Colonic mucosa (tissue), 4 donors: ENCODE measurements at regions not wholly inside any gene's neighbourhood (a gene's known extent, or its start where the extent isn't known, plus 50 kb on each side); places are given as distances from the start of the nearest gene placed in this dataset.

Source experiments
- DNase-seq: peaks from one replicate; pipeline ENCODE4 v3.0.0-alpha.2; 2020
- H3K27ac ChIP-seq: fragments of 200-600 bp; one replicate; pipeline ENCODE4 v1.8.0; 2021
- H3K27me3 ChIP-seq: fragments of 200-600 bp; one replicate; pipeline ENCODE4 v1.8.0; 2021
- H3K36me3 ChIP-seq: fragments of 200-600 bp; one replicate; pipeline ENCODE4 v1.8.0; 2021
- H3K4me1 ChIP-seq: fragments of 200-600 bp; one replicate; pipeline ENCODE4 v1.8.0; 2021; ENCODE audit warnings: mild to moderate bottlenecking
- H3K4me3 ChIP-seq: fragments of 200-600 bp; one replicate; pipeline ENCODE4 v1.8.0; 2021
- H3K9ac ChIP-seq, 2 donors: one replicate each; pipeline ENCODE4 v1.7.0; 2013; ENCODE audit warnings: control low read depth in 2 of 2, low read depth in 2 of 2, low read length in 2 of 2
- H3K9me3 ChIP-seq: fragments of 200-600 bp; one replicate; pipeline ENCODE4 v1.8.0; 2021
- intact Hi-C: fragments of 100-400 bp; cut with DNase I; formaldehyde crosslinking; loops from one replicate; pipeline ENCODE4 v1.14.1; 2022
- TF ChIP-seq, protein P1 (sequence below): fragments of 200-600 bp; IDR thresholded peaks from one replicate; pipeline ENCODE4 v1.8.0; 2022; ENCODE audit warnings: antibody characterized with exemption, mild to moderate bottlenecking
- donor health status: healthy.
- donor health status: DM: no; HTN: no; CAD: no.
- donor health status: DM: no; HTN: no; CAD: no.

DNA sequence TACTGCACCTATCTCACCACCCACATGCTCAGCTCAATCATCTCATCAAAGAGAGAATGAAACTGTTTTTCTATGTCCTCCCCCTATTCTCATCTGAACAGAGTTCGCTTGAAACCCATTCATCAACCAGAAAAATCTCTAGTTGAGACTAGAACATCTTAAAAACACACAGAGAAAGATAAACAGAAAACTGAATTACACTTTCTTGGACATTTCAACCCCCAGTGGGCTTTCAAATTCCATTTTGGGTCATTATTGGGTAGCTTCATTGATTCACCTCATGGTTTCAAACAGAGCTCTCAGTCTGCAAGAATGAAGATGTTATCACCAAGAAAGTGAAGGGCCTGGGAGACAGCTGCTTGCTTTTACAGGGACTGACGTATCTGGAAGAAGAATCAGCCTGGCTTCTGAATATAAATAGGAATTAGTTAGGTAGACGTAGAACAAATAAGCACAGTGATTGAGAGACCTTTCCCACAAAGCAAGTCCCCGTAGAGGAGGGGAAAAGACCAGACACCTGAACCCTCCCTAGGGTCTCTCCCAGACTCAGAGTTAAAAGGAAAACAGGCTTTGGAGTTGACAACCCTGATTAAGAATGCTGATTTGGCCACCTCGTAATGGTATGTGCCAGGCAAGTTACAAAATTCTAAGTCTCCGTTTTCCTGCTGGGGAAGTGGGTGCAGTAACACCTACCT, 155.7 kb downstream of the BBOX1 start:
- DNase-seq: no peak
- intact Hi-C loops: no loop called here
- H3K36me3 ChIP-seq: no peaks in the 10 kb centered on the region
- no peaks in the 10 kb centered on the region for H3K9me3 ChIP-seq
- TF ChIP-seq, protein P1, sequence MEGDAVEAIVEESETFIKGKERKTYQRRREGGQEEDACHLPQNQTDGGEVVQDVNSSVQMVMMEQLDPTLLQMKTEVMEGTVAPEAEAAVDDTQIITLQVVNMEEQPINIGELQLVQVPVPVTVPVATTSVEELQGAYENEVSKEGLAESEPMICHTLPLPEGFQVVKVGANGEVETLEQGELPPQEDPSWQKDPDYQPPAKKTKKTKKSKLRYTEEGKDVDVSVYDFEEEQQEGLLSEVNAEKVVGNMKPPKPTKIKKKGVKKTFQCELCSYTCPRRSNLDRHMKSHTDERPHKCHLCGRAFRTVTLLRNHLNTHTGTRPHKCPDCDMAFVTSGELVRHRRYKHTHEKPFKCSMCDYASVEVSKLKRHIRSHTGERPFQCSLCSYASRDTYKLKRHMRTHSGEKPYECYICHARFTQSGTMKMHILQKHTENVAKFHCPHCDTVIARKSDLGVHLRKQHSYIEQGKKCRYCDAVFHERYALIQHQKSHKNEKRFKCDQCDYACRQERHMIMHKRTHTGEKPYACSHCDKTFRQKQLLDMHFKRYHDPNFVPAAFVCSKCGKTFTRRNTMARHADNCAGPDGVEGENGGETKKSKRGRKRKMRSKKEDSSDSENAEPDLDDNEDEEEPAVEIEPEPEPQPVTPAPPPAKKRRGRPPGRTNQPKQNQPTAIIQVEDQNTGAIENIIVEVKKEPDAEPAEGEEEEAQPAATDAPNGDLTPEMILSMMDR: no peak
- no peaks in the 10 kb centered on the region for H3K4me1 ChIP-seq
- H3K27ac ChIP-seq: no peak overlapping the region
- H3K27me3 ChIP-seq: no peaks in the 10 kb centered on the region
- no peak overlapping the region for H3K9ac ChIP-seq
- no peak overlapping the region for H3K4me3 ChIP-seq

DNA sequence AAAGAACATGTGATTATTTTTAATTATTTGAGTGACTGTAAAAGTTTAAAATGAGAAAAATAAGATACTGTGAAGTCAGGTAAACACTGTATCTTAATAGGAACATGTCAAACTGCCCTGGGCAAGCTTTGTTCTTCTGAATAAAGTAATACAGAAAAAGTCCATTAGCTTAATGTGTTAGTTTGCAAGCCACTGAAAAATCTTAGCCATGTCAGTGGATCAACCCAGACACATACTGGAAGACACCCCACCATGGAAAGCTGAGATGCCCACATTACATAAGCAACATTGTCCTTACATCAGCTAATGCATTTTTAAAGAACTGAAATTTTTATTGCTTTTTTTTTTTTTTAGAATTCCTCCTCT, 155.2 kb downstream of the BBOX1 start:
- Histone ChIP-seq H3K27ac (no peak overlapping the region), H3K9ac (no peak overlapping the region), H3K9me3 (no peaks in the 10 kb centered on the region), H3K36me3 (no peaks in the 10 kb centered on the region), H3K4me3 (no peak overlapping the region), H3K4me1 (no peaks in the 10 kb centered on the region), H3K27me3 (no peaks in the 10 kb centered on the region)
- no peak for DNase-seq
- TF ChIP-seq, protein P1: no peak
- intact Hi-C loops: no loop called here

DNA sequence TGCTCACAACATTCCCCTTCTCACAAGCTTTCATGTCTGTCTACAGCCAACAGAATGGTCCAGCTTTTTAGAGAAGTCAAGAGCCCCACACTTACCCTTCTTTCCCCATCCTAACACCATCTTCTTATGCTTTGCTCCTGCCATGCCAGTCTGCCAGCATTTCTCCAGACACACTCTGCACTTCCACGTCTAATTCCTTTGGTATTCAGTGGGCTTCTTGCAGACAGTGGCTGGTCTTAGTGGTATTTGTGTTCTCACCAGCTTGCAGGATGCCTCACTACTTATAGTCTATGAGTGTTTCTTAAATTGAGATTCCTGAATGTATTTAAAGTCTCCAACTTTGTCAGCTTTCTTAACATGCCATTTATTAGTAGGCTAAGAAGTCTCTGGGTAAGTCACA, 154.4 kb downstream of the BBOX1 start:
- intact Hi-C loops: no loop called here
- TF ChIP-seq, protein P1: no peak

DNA sequence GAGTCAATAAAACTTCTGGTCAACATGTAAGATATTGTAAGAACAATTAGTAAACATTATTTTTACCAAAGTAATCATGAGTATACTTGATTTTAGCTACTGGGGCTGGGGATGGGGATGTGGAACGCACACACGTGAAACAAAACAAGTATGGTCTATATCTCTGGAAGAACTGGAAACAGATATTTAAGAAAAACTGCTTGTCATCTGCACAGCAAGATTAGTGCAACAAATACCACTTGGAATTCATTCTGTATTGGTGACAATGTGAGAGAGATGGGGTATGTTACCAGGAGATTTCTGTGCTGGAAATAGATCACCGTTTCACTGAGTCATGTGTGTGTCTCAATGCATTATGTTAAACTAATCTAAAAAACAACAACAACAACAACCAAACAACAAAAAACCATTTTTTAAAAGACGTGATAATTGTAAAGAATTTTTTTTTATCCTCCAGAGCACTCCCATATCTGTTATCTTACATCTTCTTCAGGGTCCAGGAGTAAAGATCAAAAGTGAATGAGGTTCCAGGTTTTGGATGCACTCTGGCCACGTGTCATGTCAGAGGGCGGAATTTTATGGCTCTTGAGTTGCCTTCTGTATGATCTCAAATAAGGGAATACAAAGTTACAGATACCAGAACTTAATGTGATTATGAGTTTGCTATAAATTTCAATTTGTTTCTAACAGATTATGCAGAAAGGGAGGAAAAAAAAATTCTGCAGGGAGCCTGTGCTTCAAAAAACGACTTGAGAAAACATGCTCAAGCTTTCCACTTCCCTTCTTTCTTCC, 153.0 kb downstream of the BBOX1 start:
- Histone ChIP-seq H3K4me3 (no peak overlapping the region), H3K27ac (no peak overlapping the region), H3K9ac (no peak overlapping the region), H3K36me3 (no peaks in the 10 kb centered on the region), H3K27me3 (no peaks in the 10 kb centered on the region), H3K9me3 (no peaks in the 10 kb centered on the region), H3K4me1 (peaks cover 3% of the 10 kb centered on the region)
- DNase-seq: no peak
- TF ChIP-seq, protein P1: no peak
- intact Hi-C loops: no loop called here

More for the DNA sequence above, 154.4 kb downstream of the BBOX1 start:
- Histone ChIP-seq H3K9me3 (no peaks in the 10 kb centered on the region), H3K4me3 (no peak overlapping the region), H3K9ac (no peak overlapping the region), H3K27ac (no peak overlapping the region), H3K27me3 (no peaks in the 10 kb centered on the region), H3K4me1 (no peaks in the 10 kb centered on the region), H3K36me3 (no peaks in the 10 kb centered on the region)
- no peak for DNase-seq

DNA sequence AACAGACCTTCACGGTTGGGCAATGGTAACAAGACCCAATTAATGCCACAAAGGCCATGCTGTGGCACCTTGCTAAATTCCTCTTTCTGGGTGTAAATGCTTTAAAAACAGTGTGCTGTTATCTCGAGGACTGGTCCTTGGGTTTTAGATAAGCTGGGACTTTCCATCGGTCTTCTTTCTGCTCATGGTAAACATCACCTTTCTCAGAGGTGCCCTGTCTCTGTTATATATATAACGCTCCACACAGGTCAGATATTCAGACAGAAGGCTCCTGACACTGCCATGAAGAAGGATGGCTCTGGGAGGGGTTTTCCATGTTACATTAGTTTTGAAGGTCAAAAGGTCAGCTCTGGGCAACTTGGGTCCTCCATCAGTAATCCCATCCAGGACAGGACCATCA, 151.6 kb downstream of the BBOX1 start:
- H3K4me1 ChIP-seq: peaks cover 7% of the 10 kb centered on the region
- H3K36me3 ChIP-seq: no peaks in the 10 kb centered on the region
- H3K27ac ChIP-seq: no peak overlapping the region
- intact Hi-C loops: no loop called here
- DNase-seq: no peak
- no peak overlapping the region for H3K4me3 ChIP-seq
- no peaks in the 10 kb centered on the region for H3K27me3 ChIP-seq
- H3K9ac ChIP-seq: no peak overlapping the region
- H3K9me3 ChIP-seq: no peaks in the 10 kb centered on the region
- TF ChIP-seq, protein P1: no peak
